ENCODE measurements at regions not wholly inside any gene's neighbourhood (a gene's known extent, or its start where the extent isn't known, plus 50 kb on each side); places are given as distances from the start of the nearest gene placed in this dataset.

DNA sequence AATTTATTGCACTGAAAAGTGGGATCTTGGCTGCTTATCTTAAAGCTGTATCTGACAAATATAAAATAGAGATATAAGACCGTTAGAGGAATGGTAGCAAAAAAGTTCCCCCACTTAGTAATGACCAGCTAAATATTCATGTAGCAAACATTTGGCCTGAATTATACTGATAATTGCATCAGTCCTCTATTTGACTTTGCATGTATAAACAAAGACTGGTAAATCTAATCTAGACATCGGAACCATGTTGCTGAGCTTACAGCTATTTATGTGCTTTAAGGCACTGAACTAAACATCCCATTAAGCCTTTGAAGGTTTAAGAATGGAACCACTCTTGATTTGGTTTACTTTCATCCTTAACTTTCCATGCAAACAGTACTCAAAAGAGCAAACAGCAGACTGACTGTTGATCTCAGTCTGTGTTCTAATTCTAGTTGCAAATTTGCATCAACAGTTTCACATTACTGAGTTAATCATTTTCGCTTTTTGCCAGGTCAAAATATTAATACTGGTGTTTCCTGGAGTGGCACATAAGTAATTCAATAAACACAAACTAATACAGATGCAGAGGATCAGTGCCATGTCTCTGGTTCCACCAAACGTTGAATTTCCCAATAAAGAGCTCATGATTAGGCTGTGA lies 203.5 kb upstream of the HTR2A start:
- no peak for DNase-seq

DNA sequence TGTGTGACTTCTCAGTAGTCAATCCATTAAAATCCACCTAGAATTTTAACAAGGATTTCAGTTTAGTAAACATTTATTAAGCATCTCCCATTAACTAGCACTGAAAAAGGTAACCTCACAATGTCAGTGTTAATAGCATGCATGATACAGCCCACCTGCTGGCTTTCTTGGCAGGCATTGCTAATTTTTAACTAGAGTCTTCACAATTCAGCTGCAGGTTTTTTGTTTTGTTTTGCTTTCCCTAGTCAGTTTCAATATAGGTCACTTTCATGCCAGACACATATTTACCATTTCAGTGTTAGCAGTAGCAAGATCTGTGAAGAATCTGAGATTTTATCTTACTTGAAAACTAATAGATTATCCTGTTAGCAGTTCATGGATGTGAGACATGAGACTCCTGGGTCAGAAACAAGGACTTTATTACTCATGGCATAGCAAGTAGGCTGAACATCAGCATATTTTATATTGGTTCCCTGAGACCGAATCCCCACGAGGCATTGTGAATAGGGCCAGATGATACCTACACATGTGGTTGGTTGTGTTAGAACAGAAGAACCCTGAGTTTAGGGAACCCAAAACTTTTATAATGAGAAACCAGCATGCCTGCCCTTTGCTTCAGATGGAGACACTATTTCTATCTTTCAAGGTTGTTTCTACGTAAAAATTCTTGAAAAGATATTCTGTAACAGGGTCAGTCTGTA lies 198.0 kb upstream of the HTR2A start:
- no peak for DNase-seq

DNA sequence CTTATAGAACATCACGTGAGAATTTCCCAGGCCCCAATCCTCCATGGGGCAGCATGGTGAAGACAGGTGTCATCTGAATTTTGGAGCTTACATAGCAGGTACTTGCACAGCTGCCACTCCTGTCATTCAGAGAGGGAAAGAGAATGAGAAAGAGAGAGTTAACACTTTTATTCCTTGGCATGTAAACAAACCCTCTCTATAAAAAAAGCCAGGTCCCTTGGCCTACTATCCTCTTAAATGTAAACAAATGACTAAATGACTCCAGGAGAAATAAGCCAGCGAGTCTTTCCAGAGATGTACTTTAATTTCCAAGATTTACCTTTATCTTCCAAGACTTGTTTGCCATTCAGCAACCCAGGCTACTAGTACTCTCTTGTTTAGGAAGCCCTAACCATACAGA lies 195.3 kb upstream of the HTR2A start:
- no peak for DNase-seq

DNA sequence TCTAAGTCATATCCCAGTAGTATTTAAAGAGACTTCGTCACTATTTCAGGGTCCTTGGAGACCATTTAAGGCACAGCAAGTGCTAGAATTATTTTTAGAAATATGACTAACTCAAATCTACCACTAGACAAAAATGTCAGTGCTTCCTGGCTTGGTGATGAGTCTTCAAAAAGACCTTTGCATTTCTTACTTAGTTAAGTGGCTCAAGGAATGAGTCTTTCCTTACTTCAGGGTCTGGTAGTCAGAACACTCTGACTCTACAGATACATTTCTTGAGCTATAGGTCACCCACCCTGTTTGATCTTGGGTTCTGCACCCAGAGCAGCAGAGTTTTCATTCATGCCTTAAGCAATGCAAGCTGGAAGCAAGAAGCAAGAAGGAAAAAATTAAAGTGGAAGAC lies 191.0 kb upstream of the HTR2A start:
- DNase-seq: no peak

DNA sequence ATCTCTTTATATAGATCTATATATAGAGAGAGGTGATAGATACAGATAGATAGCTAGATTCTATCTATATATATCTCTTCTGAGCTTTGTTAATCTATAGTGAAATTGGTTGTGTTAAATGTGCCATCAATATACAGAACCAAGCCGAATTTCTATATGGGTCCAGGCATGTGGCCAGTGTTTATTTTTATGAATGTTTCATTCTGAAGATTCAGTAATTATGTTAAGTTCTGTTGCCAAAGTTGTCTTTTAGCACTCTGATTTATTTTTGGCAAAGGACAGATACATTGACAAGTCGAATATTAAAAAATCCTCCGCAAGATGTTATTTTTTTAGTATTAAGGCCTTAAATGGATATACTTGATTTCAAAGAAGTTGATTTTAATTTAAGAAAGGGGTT lies 190.4 kb upstream of the HTR2A start:
- DNase-seq: no peak

DNA sequence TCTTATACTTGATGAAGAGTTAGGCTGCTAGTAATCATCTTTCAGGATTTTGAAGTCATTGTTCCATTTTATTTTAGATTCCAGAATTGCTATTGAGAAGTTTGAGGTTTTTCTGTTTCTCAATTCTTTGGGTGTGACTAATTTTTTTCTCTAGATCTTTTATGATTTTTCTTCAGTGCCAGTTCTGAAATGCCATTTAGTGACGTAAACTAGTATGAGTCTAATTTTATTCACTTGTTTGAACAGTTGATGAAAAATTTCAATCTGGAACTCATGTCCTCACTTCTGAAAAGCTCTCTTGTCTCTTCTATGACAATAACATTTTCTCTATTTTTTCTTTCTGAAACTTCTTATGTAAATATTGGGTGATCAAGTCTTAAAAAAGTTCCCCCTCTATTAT lies 188.5 kb upstream of the HTR2A start:
- no peak for DNase-seq

DNA sequence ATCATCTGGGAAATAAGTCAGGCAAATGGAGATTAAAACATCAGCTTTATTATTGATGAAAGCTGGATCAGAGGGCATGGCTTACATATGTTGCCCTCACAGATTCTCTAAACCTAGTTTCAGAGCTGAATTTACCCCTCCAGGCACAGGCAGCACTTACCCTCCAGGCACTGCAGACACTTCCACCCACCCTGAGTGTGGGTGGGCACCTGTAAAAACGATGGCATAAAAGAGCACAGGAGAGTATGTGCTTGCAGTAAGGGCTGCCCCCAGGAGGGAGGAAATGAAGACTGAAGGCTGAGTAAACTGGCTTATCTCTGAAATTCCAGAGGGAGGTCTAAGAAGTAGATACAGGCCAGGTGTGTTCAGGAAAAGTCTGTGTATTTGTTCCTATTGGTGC lies 185.0 kb upstream of the HTR2A start:
- no peak for DNase-seq

DNA sequence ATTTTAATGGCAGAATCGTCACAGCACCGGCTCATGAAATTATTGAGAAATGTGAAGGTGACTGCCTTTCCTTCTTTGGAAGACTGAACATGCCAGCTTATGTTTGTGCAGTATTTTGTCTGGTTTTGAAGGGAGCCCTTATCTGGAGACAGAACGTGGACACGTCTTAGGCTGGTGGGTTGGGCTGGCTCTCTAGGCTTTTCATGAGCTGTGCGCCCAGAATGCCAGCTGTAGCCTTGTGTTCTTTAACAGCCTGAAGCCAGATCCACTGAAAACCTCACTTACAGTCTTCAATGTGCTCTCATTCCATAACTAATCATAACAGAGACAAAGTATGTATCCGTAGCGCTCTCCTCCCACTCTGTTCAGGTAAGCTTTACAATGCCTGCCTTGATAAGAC lies 184.4 kb upstream of the HTR2A start:
- DNase-seq: no peak

DNA sequence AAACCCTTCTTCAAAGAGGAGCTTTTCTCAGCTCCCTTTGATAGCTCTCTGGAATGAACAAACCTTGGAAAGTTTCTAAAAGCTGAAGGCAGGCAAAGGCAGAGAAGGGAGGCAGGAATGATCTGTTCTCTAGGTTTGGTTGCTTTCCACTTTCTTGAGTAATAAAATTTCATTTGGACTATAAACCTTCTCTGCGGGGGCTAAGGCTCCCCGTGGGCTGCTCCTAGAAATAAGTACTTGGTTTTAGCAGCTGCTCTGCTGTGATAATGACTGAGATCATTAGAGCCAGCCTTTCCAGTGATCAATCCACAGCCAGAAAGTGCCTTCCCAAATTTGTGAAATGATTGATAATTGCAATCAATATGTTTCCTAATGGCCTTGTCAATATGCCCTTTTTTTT lies 183.8 kb upstream of the HTR2A start:
- DNase-seq: no peak

DNA sequence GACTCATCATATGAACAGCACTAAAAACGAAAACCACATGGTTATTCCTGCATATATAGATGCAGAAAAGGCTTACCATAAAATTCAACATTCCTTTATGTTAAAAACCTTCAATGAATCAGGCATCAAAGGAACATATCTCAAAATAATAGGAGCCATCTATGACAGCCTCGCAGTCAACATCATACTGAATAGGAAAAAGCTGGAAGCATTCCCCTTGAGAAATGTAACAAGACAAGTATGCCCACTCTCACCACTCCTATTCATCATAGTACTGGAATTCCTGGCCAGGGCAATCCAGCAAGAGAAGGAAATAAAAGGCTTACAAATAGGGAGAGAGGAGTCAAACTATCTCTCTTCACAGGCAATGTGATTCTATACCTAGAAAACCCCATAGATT lies 179.6 kb upstream of the HTR2A start:
- no peak for DNase-seq

DNA sequence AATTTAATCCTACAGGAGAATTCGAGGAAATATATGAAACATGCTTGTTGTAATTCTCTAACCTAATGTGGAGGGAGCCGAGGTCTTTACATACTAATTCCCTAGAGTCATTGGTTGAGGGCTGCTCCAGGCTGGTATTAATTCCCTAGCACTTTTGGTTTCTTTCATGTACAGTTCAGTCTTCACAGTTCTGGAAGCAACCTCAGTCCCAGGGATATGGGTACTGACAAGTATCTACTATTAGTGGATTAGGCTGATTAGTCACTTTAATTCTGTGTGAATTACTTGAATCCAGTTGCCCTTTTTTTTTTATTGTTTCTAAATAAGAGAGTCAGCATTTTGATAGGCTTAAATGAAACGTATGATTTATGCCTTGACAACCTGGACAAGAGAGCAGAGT lies 172.3 kb upstream of the HTR2A start:
- DNase-seq: no peak

DNA sequence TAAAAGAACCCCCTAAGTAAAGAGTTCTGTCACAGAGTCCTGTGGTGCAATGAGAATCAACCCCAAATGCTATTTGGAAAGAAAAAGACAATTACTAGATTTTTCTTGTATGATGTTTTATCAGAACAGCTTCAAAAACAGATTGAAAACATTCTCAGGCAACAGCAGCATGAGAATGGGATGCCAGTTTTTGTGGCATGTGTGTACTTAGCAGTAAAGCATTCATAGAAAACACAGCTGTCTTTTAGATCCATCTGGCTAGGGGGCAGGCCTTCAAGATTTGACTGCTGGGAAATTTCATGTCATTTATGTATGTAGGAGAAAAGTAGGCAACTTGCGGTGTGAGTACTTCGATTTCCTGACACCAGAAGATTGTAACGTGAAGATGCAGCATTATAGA lies 170.5 kb upstream of the HTR2A start:
- no peak for DNase-seq

DNA sequence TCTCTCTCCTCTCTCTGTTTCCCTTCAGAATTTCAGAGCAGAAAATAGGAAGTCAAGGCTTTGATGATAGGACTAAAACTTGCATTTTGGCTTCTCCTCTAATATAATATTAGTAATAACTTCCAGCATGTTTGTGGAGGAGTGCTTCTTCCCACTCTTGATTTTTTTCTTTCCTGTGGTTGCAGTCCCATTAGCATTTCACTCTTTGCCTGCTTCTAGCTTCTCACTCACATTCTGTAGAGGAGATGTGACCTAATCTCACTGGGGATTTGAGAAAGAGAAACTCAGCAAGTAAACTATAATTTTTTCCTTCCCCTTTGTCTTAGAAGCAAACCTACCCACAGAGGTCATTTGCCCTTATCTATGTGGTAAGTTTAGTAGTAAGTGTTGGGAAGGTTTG lies 169.4 kb upstream of the HTR2A start:
- no peak for DNase-seq

DNA sequence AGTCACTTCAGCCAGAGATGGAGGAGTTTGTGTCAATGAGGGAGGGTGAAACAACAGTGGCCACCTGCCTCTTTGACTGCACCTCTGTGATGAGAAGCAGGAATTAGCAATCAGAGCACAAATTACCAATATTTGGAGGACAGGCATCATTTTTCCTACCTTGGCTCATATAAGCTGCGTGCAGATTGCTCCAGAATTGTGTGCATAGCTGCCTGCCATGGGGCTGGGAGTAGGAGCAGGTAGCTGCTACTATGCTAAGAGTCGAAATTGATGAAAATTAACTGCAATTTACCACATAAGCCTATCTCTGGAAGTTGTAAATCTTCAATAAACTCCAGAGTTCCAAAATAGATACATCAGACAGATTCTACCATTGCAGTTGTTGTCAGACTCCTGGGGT lies 167.5 kb upstream of the HTR2A start:
- no peak for DNase-seq

DNA sequence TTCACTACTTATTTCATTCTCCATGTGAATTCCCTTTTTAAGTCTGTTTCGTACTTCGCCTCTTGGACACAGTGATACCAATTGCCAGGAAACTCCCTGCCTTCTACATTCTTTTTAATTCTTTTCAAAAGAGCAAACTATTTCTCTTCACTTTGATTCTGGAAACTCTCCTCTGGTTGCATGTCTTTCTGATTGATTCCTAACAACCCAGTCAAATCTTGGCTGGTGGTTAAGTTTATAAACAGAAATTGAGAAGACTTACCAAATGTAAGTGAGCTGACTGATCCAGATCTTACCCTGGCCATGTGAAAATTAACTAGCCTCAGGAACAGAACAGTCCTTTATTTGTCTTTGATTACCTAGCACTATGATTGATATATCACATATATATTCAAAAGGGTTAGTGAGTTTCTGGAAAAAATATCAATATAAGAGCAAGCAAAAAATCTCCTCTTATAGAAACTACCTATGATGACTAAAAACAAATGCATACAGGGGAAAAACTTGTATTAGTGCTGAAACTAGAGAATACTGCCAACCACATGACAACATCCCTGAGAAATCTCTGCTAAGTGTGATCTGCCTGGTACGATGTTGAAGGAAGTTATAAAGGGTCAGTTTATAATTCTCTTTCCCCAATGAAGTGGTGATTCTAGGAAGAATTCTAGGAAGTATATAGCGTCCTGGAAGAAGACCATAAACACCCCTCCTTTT lies 152.6 kb upstream of the HTR2A start:
- DNase-seq: no peak

DNA sequence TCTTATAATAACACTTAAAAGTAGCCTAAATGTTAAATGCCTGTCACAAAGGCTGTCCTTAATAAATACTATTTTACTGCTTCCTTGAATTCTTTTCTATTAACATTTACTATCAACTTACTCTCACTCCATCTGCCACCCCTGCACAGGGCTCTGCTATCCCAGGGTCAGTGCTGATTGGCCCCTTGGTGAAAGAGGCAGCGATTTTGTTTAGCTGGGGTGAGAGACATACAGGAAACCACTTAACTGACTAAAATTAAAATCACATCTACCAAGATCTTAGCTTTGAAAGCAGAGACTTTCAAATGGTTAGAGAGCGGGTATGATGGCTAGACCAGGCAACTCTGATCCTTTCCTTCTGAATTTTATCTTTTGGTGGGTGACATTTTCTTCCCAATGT lies 149.9 kb upstream of the HTR2A start:
- no peak for DNase-seq

DNA sequence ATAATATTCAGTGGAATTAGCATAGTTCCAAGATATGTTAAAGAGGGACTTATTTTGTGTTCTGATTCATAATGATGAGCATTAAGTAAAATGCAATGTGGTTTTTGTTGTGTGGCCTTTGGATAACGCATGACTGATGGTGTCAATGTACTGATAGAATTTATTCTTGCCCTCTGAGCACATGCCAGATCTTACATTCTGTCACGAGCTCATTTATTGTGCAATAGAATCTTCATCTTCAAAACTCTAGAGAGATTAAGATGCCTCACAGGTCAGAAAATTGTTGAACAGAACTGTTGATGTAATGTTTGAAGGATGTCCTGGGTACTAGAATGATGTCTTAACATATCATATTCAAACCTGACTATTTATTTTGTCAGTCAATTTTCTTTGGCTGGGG lies 148.0 kb upstream of the HTR2A start:
- no peak for DNase-seq

DNA sequence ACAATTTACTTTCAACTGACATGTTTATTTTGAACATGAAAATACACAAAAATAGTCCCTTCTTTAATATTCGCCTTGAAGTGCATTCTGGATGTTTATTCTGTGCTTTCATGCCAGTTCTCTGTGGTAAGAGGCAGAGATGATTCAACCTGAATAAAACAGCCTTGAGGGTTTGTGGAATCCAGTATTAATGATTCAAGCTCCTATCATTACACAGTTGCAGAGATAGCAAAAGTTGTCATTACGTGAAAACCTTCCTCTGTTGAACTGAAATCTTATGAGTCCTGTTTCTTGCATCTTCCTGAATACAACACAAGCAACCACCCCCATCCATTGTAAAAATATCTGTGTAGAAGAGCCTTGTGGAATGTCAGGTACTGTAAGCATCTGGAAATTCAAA lies 142.3 kb upstream of the HTR2A start:
- DNase-seq: no peak

DNA sequence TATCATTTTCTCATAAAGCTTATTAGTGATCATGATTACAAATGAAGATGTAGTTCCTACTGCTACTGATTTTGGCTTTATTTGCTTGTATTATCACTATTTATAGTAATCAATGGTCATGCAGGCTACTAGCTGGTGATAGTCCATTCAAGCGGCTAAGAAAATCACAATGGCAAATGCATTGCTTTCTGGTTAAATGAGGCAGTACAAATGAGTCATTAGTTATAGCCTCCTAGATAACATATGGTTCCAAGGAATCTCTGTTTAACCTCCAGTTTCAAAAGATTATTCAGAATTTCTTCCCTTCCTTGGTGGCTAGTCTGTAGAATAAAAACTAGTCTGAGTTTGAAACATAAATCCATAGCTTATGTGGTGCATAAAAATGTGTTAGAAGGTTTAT lies 141.3 kb upstream of the HTR2A start:
- no peak for DNase-seq

DNA sequence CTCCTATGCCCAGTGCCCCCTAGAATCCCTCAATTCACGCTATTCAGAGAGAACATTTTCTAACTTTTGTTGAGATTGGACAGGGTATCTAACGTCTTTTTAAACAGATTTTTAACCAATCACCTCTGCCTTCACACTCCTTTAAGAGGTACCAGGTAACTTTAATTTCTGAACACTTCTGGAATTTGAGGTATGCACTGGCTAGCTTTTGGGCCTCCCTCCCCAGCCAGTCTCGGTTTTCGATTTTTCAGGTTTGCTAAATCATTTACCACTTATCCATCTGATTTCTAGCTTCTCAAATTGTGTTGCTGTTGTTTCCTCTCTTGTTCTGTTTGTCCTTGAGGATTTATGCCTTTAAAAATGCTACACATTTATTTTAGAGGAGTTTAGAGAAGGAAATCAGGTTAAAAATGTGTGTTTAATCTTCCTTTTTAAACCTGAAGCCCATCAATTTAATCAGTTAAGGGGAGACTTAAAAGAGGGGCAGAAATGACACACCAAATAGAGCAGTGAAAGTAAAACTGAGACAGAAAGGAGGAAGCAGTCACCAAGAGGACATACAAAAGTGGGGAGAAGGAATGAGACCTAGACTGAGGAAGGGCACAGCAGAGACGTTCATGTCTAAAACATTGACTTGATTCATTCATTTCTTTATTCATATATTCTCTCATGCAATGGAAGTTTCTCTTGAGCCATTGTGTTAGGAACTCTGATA lies 139.6 kb upstream of the HTR2A start:
- no peak for DNase-seq

DNA sequence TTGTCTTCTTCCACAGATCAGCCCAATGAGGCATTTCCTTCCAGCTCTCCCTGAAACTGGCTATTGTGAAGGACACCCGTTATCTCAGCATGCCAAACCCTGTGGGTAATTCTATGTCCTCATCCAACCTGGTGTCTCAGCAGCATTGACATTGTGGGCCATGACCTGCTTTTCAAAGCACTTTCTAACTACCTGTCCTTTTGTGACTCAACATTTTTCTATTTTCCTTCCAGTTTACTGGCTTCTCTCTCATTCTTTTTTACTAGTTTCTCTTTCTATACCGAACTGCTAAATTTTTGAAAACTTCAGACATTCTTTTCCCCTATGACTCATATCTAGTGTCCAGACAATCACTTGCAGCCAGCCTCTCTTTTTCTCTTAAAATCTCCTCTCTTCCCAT lies 136.4 kb upstream of the HTR2A start:
- DNase-seq: no peak

DNA sequence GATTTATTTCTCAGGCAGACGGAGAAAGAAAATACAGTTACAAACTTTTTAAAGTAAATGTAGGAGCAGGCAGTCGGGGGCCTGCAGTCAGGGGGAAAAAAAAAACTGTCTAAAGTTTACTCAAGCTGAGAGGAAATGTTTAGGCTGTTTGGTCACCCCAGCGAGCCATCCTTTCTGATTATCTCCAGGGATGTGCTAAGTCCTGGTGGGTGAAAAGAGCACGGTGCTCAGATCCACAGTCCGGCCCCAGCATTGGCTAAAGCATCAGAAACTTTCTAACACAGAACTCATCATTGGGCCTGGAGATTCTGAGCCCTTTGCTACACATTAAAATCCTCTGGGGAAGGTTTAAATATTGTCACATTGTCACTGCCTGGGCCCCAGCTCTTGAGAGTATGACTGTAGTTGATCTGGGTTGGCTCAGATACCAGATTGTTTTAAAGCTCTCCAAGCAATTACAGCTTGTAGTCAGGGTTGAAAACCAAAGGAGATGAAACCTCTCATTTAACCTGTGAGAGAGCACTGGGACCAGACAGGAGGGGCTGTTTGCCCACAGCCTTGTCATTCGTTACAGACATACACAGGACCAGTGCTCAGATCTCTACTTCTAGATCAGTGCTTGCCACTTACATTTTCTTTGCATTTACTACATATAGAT lies 131.1 kb upstream of the HTR2A start:
- no peak for DNase-seq

DNA sequence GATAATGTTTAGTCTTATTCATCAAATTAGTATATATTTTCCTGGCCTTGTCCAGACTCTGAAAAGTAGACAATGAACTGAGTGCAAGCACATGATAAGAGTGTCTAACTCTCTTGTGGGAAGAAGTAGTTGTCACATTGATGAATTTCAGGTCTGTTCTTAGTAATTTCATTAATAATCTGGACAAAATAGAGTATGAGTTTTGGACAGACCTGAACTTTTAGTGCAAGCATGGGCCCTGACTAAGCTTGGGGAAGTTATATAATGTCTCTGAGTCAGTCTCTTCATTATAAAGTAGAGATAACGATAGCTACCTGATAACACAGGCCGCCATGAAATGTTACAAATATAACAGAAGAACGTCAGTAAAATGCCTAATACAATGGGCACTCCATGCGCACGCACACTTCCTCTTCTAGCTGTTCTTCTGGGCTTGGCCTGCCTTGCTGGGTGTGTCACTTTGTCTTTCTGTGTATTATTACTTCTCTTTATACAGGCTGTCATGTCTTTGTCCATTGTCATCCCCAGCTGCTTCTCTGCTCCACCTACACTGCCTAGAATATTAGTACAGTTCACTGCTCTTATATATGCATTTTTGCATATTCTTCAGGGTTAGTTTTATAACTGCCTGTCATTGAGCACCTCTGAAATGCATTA lies 129.1 kb upstream of the HTR2A start:
- no peak for DNase-seq
